HL-60 (cell line): ENCODE measurements at regions not wholly inside any gene's neighbourhood (a gene's known extent, or its start where the extent isn't known, plus 50 kb on each side); places are given as distances from the start of the nearest gene placed in this dataset.
A peak's percentile ranks its signal among the peaks of the same experiment; 100 is the strongest.

Source experiments
- DNase-seq, 2 experiments: peaks; one replicate each; pipeline ENCODE4 v3.0.0-alpha.2; 2010 to 2020; ENCODE audit warnings: low read depth in 1 of 2, low spot score in 1 of 2
- H3K27ac ChIP-seq: fragments of 250-450 bp; sonication (Bioruptor Pico); replicated peaks from 2 replicates; pipeline ENCODE4 v1.5.1; 2020; ENCODE audit warnings: mild to moderate bottlenecking, moderate library complexity
- H3K27me3 ChIP-seq: fragments of 250-450 bp; sonication (Bioruptor Pico); 2 replicates; pipeline ENCODE4 v1.5.1; 2021; ENCODE audit warnings: mild to moderate bottlenecking, moderate library complexity; ENCODE audit not compliant: insufficient read depth, poor library complexity, severe bottlenecking
- H3K4me3 ChIP-seq: replicated peaks from 2 replicates; pipeline ENCODE4 v1.5.1; 2011; ENCODE audit warnings: mild to moderate bottlenecking, control low read depth, low read length; ENCODE audit not compliant: insufficient read depth
- CTCF ChIP-seq: IDR thresholded peaks from one replicate; pipeline ENCODE4 v1.5.1; 2011; ENCODE audit warnings: low read length, control low read depth, inconsistent platforms; ENCODE audit not compliant: insufficient read depth
- GABPA ChIP-seq: IDR thresholded peaks from 2 replicates; pipeline ENCODE4 v1.6.1; 2012; ENCODE audit warnings: low read depth
- POLR2AphosphoS5 ChIP-seq: IDR thresholded peaks from 2 replicates; pipeline ENCODE4 v1.6.1; 2012; ENCODE audit warnings: low read depth
- REST ChIP-seq: IDR thresholded peaks from 2 replicates; pipeline ENCODE4 v1.6.1; 2012; ENCODE audit warnings: low read depth; ENCODE audit not compliant: insufficient replicate concordance
- SPI1 ChIP-seq: IDR thresholded peaks from 2 replicates; pipeline ENCODE4 v1.6.1; 2012; ENCODE audit warnings: low read depth, mild to moderate bottlenecking, borderline replicate concordance

GRCh38 chr5:40446910-40447309 is 232.8 kb upstream of the PTGER4 start:
- H3K27me3 ChIP-seq = no peaks in the 10 kb centered on the region
- no peak for DNase-seq
- H3K4me3 ChIP-seq = no peak overlapping the region
- no peak overlapping the region for H3K27ac ChIP-seq
- TF ChIP-seq REST (no peak), CTCF (no peak), SPI1 (no peak), GABPA (no peak), POLR2AphosphoS5 (no peak)

GRCh38 chr5:40442346-40442745 is 237.4 kb upstream of the PTGER4 start:
- peak; percentile 14 to 18 for DNase-seq
- no peak overlapping the region for H3K27ac ChIP-seq
- H3K4me3 ChIP-seq = no peak overlapping the region
- no peaks in the 10 kb centered on the region for H3K27me3 ChIP-seq
- TF ChIP-seq GABPA (no peak), CTCF (no peak), POLR2AphosphoS5 (no peak), REST (no peak), SPI1 (peak; percentile 87)

- DNase-seq = no peak
- H3K27ac ChIP-seq = no peak overlapping the region
- no peaks in the 10 kb centered on the region for H3K27me3 ChIP-seq
- TF ChIP-seq GABPA (no peak), REST (no peak), POLR2AphosphoS5 (no peak), SPI1 (no peak), CTCF (no peak)
- H3K4me3 ChIP-seq = no peak overlapping the region
Observed at GRCh38 chr5:40441733-40442132, 238.0 kb upstream of the PTGER4 start.
